Umbilical cord (tissue), 1 donor: ENCODE measurements at regions not wholly inside any gene's neighbourhood (a gene's known extent, or its start where the extent isn't known, plus 50 kb on each side); places are given as distances from the start of the nearest gene placed in this dataset.
A peak's percentile ranks its signal among the peaks of the same experiment; 100 is the strongest.

Experiments
- DNase-seq: peaks from one replicate; pipeline ENCODE4 v3.0.0-alpha.2; 2015; ENCODE audit warnings: low spot score

GRCh38 chr7:124515106-124515830 is 250.3 kb downstream of the GPR37 start:
- no peak for DNase-seq

DNA sequence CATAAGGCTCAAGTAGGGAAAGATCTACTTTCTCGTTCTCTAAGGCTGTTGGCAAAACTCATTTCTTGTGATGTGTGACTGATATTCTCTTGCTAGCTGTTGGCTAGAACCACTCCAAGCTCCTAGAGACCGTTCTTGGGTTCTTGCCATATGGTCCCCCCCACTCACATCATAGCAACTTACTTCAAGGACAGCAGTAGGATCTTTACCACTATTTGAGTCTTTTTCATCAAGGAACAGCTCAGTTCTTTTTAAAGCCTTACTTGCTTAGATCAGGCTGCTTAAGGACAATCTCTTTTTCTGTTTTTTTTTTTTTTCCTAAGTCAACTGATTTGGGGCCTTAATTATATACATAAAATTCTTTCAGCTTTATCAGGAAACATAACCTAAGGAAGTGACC is 251.1 kb downstream of the GPR37 start:
- no peak for DNase-seq

- DNase-seq: peak; percentile 58
These were observed 268.4 kb downstream of the GPR37 start for GRCh38 chr7:124497176-124497575.

- no peak for DNase-seq
These were observed 275.7 kb downstream of the GPR37 start for GRCh38 chr7:124489925-124490324.

GRCh38 chr7:124489082-124489819 is 276.3 kb downstream of the GPR37 start:
- no peak for DNase-seq

DNA sequence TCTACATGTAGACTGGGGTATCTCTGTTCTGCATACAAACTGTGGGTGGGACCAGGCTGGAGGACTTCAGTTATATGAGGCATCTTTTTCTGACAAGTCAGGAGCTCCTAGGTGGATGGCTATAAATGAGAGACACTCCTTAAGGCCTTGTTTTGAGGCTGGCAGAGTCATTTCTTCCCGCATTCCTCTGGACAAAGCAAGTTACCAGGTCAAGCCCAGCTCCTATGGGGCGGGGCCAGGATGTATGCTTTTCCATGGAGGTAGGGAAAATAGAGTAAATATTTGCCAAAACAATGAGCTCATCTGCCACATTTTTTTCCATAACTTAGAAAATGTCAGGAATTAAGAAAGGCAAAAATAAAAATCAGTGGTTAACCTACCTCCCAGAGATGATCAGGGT is 283.4 kb downstream of the GPR37 start:
- DNase-seq: no peak

- no peak for DNase-seq
These were observed 284.7 kb downstream of the GPR37 start for GRCh38 chr7:124480821-124481290.

GRCh38 chr7:124480036-124480820 is 285.4 kb downstream of the GPR37 start:
- peak; percentile 77 for DNase-seq

- no peak for DNase-seq
These were observed 303.3 kb downstream of the GPR37 start for GRCh38 chr7:124462249-124462648.

DNA sequence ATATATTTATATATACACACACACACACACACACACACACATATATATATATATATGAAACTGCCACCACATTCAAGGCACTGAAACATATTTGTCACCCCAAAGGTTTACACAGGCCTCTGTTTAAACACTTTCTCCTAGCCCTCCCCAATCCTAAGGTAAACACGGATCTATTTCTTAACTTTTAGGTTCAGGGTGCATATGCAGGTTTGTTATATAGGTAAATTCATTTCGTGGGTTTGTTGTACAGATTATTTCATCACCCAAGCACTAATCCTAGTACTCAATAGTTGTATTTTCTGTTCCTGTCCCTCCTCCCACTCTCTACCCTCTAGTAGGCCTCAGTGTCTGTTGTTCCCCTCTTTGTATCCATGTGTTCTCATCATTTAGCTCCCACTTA is 305.0 kb downstream of the GPR37 start:
- DNase-seq: no peak

DNA sequence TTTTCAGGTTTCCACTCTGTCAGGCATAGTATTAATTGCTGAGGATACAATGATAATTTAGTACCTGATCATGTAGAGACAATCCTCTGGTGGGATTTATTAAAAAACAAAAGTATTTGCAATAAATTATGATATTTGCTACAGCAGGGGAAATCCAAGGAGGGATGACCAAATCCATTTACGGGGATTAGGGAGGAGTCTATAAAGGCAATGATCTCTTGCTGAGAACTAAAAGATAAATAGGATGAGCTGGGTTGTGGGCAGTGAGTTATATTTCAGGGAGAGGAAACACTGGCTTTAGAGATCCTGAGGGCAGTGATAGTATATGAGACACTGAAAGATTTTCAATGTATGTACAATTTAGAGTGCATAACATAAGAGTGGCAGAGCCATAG is 305.5 kb downstream of the GPR37 start:
- peak; percentile 67 for DNase-seq

GRCh38 chr7:124459101-124460055 is 306.2 kb downstream of the GPR37 start:
- peak; percentile 88 for DNase-seq

DNA sequence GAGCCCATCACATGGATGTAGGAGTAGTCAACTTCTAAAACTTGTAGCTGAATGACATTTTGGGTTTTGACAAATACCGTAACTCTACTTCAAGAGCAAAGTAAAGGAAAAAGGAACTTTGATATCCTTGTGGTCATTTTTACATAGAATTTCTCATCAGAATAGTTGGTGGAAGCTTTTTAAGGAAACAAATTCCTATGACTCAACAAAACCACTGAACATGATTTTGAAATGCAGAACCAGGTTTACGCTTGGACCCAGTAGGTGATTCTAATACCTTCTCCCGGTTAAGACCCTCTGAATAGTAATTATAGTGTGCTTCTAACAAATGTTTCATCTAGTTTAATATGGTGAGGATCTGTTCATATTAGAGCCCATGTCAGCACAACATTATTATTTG is 307.8 kb downstream of the GPR37 start:
- no peak for DNase-seq

DNA sequence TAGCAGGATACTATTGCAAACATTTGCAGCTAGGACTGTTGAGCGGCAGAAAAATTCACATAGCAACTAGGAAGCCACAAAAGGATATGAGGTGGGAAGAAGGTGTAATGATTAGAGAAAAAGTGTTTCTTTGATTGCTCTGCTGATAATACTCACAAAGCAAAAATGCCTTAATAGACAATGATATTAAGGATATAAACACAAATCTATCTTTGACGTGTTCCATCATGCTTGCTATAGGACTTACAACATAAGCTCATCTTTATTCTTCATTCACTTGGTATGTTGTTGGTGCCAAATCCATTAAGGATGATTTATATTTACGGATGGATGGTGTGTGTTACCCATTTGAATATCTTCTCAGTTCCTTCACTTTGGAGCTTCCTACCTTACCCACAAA is 309.3 kb downstream of the GPR37 start:
- DNase-seq: no peak

- peak; percentile 33 for DNase-seq
These were observed 313.4 kb downstream of the GPR37 start for GRCh38 chr7:124452186-124452585.

DNA sequence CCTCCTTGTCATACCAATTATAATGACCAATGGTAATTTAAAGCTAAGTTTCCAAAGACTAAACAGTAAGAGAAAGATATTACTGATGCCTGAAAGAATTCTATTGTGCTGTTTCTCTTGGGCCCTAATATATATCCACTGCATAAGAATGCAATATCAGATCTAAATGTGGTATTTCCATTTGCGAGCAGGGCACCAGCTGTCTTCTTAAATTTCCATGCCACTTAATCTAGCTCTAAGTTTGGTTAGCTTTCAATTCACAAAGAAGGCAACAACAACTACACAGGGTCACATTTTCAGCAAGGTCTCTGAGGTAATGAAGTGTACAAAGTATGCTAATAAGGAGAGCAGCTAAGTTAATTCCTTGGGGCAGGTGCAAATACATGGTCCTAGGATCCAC is 315.7 kb downstream of the GPR37 start:
- DNase-seq: no peak

GRCh38 chr7:124444696-124445480 is 320.7 kb downstream of the GPR37 start:
- peak; percentile 97 for DNase-seq

GRCh38 chr7:124443762-124444161 is 321.8 kb downstream of the GPR37 start:
- DNase-seq: no peak

GRCh38 chr7:124440081-124440480 is 325.5 kb downstream of the GPR37 start:
- no peak for DNase-seq

DNA sequence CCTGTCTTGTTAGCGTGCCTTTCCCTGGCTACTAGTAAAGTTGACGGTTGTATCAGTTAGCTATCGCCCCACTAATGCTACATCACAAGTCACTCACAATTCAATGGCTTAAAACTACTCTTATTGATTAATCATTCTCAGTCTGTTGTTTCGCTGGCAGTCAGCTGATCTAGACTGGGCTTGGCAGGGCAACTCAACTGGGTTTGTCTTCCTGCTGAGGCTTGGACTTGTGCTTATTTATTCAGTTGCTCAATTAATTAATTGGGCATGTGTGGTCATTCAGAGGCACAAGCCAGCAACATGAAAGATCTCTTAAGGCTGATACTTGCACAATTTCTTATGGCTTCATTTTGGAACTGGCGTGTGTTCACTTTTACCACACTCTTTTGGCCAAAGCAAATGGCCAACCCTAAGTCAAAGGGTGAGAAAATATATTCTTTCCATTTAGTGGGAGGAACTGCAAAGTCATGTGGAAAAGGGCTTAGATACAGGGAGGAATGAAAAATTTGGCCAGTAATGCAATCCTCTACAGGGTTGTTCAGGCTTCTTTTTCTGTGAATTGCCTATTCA is 333.5 kb downstream of the GPR37 start:
- DNase-seq: no peak
